Activated T-cell treated with anti-CD3 and anti-CD28 coated beads, Interleukin-2, amount 50 U/mL, for 1 hour (primary cell): ENCODE measurements at regions not wholly inside any gene's neighbourhood (a gene's known extent, or its start where the extent isn't known, plus 50 kb on each side); places are given as distances from the start of the nearest gene placed in this dataset.

Source experiments
- DNase-seq: peaks from one replicate; pipeline ENCODE4 v3.0.0-alpha.2; 2020

DNA sequence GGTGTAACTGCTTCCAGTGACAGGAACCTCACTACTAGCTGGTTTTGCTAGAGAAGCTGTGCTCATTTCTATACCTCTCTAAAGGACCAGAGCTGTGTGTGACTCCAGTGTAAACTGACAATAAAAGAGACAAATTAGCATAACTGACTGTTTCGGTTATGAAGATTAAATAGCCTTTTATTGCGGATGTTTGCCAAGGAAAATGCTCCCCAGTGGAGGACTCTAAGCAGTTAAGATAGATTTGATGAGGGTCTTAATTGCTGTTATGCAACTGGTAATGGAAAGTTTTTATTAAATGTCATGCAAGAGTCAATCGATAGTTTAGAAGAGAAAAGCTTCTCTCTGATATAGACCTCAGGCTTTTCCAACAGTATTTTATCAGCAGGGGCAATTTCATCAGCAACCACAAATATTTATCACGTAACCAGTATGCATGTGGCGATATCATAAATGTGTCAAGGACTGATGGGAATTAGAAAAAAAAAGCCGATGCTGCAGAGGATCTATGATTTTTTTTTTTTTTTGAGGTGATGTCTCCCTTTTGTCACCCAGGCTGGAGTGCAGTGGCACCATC lies 275.2 kb upstream of the DMAC1 start:
- DNase-seq = no peak

DNA sequence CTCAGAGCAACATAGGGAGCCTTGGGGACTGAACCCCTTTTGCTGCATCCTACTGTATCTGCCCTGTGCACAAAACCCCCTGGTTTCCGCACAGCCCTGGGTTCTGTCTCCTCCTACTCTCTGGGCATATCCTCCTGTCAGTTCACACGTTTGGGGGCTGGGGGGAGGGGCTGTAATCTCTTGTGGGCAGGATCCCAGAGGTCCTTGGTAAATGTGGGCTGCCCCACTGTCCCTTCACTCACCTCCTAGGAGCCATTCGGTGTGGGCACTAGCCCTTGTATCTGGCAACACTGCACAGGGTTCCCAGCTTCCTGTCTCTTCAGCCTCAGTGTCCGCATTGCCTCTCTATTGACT lies 271.8 kb upstream of the DMAC1 start:
- DNase-seq = no peak

DNA sequence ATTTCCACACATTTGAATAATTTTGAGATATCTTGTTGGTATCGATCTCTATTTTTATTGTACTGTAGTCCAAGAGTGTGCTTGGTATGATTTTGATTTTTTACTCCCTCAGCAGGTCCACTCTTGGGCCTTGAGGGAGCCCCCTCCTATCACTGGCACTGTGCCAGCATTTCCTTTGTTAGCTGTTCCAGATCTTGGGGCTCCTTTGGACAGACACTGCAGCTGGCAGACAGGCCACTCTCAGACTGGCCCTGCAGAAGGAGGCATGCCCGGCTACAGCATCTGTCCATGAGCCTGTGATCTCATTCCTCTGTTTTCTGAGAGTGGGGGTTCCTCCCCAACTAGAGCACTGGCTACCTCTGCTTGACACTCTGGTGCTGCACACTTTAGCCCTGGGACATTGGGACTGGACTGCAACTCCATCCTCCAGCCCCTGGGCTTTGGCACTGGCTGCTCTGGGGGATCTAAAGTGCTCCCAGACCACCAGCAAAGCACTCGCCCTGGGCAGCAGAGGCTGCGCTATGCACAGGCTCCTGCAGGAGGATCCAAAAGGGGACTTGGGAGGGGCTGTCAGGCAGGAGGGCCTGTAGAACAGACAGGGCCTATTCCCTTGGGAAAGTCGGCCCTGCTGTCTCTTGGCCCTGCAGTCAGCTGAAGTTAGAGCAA lies 271.3 kb upstream of the DMAC1 start:
- DNase-seq = no peak

GRCh38 chr9:8062459-8062858 lies 262.9 kb upstream of the DMAC1 start:
- no peak for DNase-seq

DNA sequence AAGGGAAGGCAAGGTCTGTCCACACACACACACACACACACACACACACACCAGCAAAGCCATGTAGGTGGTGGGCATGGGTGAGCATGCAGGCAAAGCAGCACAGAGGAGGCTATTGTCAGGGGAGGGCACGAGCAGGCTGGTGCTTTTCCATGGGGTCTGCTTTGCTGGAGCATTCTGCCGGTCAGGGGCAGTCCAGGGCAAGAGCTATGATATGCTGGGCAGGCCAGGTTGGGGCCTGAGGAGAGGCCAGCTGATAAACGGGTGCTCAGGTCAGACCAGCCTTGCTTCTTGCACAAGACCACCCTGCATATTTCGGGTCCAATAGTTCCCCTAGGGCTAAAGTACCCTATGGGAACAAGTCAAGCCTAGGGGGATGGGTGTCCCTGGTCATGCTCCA lies 253.9 kb upstream of the DMAC1 start:
- DNase-seq = no peak

DNA sequence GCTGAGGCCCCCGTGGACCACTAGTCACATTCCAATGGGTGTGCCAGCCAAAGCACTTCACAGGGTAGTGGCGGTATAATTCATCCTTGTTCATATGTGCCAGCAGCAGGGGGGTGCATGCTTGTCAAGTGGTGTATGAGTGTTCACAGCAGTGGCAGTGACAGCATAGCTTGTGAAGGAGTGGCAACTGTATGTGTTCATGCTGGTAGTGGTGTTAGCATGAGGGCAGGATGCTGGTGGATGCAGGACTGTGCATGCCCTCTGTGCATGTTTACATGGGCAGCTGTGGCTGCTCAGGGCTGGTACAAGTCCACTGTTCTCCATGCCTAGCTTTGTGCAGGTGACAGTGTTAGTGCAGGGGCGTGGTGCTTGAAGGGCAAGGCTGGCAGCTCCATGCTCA lies 253.4 kb upstream of the DMAC1 start:
- no peak for DNase-seq

GRCh38 chr9:8037745-8038144 lies 238.2 kb upstream of the DMAC1 start:
- DNase-seq = no peak

DNA sequence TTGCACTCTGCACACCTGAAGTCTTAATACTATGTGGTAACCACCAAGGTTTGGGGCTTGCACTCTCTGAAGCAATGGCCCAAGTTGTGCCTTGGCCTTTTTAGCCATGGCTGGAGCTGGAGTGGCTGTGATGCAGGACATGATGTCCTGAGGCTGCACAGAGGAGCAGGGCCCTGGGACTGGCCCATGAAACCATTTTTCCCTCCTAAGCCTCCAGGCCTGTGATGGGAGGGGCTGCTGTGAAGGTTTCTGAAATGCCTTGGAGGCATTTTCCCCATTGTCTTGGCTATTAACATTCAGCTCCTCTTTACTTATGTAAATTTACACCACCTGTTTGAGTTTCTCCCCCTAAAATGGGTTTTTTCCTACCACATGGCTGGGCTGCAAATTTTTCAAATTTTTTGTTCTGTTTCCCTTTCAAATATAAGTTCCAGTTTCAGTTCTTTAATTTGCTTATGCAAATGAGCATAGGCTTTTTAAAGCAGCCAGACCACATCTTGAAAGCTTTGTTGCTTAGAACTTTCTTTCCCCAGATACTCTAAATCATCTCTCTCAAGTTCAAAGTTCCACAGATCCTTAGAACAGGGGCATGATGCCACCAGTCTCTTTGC lies 237.4 kb upstream of the DMAC1 start:
- DNase-seq = no peak

DNA sequence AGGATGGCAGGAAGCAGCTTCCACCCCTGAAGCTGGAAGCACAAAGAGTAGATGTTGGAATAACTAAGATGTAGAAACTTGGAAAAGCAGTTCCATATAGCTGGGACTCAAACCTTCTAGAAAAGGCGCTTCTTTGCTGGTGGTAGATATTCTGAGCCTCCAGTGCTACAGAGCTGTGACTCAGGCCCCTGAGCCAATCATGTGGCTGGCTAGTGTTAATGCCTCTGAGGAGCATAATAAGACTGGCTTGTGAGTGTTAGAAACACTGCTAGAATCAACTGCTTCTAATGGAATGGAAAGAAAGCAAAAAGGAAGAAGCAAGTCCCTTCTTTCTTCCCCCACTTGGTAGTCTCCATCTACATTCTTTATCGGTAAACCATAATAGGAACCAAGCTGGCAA lies 234.2 kb upstream of the DMAC1 start:
- no peak for DNase-seq

GRCh38 chr9:8030095-8030494 lies 230.5 kb upstream of the DMAC1 start:
- no peak for DNase-seq

DNA sequence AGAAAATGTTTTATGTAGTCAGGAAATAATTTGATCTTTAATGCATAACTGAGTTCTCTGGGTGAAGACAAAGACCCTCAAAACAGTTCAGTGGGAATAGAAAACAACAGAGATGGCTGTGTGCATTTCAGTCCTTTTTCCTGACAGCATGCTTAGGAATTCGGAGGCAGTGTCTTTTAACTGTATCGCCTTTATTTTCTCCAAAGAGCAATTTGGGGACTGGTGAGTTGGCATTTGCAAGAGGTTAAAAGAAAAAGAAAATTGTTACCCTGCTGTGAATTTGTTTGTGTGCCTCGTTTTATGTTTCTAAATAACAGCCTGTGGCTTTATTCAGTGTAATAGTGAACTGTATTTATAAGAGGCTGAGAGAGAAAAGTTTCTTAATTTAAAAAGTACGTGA lies 227.8 kb upstream of the DMAC1 start:
- no peak for DNase-seq

- no peak for DNase-seq
Measured at GRCh38 chr9:8025551-8025950, 226.0 kb upstream of the DMAC1 start.

DNA sequence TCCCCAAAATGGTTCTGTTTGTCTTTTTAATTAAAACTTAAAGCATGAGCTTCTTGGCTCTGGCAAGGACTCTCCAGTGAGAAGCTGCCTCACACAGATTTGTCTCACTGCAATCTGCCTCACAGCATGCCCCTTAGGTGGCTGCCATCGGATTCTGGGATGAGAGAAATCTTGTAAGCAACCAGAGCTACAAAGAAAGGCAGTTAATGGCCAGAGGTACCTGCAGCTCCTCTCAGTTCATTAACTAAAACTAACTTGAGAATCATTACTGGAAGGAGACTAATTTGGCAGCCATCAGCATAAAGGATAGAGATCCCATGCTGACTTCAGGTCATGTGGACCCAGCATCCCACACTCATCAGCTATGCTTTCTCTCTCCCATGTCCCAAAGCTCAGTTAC lies 220.6 kb upstream of the DMAC1 start:
- no peak for DNase-seq

DNA sequence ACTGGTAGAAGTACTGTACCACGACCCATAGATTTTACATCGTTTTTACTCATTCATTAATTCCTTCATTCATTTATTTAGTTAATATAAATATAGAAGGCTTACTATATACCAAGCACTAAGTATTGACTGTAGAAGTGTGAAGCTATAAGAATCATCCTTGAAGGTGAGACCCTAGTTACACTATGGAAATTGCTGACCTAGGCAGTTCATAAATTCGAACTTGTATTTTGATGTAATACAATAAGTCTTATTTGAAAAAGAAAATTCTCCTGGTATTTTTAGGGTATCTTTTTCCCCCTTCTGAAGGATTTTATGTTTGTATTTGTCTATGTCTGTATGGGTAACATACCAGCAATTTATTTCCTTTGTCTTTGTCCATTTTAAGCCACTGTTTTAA lies 220.1 kb upstream of the DMAC1 start:
- DNase-seq = no peak

- DNase-seq = no peak
Measured at GRCh38 chr9:8014997-8015682, 215.6 kb upstream of the DMAC1 start.

DNA sequence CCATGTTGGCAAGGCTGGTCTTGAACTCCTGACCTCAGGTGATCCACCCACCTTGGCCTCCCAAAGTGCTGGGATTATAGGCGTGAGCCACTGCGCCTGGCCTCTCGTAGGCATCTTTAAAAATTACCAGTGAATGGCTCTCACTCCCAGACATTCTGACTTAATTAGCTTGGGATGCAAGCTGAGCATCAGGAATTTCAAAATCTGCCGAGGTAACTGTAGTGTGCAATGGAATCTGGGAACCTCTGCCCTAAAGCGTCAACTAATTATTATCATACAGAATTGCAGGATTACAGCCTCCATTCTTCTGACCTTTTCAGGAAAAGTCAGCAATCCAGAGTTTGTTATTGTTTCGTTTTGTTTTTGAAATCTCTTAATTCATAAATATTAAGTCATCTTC lies 213.4 kb upstream of the DMAC1 start:
- no peak for DNase-seq

GRCh38 chr9:8011974-8012373 lies 212.4 kb upstream of the DMAC1 start:
- DNase-seq = no peak

DNA sequence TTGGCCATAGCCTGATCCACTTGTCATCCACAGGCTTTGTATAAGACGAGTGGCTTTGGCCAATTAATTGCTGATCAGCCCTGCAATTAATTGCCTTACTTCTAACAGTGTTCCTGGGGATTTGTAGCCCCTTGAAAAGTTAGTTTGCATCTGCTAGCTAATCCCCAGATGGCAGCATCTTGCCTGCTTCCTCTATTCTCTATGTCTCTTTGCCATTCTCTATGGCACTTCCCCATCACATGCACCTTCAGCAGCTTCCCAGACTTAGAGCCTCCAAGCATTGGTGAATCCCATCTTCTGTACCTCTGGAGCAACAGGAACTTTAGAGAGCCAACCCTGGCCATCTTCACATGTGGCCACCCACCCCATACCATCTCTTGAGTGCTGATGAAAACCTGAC lies 197.0 kb upstream of the DMAC1 start:
- no peak for DNase-seq

DNA sequence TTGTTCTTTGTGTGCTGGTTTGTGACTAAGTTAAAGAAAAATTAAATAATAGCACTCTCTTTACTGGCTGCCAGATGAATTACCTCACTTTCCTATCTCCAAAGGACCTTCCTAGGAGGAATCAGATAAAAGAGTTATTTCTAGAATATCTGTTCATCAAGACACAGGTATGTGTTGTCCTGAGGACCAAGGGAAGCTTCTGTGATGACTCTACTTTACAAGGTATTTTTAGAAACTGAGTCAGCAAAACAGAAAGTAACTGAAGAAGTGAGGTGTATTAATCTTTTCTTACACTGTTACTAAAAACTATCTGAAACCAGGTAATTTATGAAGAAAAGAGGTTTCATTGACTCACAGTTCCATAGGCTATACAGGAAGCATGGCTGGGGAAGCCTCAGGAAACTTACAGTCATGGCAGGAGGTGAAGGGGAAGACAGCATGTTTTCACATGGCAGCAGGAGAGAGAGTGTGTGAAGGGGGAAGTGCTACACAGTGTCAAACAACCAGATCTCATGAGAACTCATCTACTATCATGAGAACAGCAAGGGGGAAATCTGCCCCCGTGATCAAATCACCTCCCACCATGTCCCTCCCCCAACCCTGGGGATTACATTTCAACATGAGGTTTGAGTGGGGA lies 189.2 kb upstream of the DMAC1 start:
- no peak for DNase-seq

- no peak for DNase-seq
Measured at GRCh38 chr9:7984692-7985091, 185.1 kb upstream of the DMAC1 start.

DNA sequence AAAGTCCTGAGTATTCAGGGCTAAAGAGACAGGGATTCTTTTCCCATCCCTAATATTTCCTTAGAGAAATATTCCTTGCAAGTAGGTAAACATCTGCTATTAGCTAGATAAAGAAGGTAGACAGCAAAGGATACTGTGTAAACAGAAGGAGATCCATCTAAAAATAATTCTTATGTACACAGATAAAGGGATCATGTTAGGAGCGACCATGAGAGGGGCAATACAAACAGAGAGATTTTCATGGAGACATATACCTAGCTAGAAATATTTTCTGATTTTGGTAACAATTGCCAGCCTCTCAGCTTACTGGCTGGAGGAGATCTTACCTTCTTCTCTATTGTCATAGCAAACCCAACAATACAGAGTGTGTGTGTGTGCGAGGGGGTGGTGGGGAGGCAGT lies 184.6 kb upstream of the DMAC1 start:
- no peak for DNase-seq

DNA sequence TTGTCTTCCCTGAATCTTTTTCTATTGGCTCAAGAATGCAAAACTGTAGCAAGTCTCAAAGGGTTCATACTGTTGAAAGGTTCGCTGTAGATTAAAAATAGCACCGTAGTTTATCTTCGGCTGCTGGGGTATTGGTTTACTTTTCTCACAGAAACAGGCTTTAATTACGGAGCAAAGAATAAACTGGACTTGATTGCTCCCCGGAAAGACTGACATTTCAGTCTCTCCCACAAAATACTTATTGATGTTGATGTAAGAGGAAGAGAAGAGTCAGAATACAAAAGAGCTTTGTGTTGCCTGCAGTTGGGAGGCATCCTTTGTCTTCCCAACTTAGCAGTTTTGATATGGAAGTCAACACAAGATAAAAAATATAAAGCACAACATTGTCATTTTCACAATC lies 183.9 kb upstream of the DMAC1 start:
- DNase-seq = no peak

DNA sequence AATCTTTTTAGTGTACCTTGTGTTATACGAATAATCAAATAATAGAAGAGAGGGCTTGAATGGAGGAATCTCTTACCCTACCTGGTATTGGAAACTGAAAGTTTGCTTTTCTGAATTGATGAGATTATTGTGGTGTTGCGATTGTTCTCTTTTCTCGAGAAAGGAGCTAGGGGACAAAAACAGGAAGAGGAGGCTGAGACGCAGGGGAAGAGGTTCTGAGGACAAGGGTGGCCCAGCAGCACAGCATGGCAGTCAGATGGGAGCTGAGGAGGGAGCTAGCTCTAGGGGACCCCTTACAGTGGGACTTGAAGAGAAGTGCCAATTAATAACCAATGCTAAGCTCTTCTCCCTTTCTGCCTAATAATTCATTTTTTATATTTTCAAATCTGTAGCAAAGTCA lies 183.3 kb upstream of the DMAC1 start:
- no peak for DNase-seq
